ENCODE measurements at regions not wholly inside any gene's neighbourhood (a gene's known extent, or its start where the extent isn't known, plus 50 kb on each side); places are given as distances from the start of the nearest gene placed in this dataset.

DNA sequence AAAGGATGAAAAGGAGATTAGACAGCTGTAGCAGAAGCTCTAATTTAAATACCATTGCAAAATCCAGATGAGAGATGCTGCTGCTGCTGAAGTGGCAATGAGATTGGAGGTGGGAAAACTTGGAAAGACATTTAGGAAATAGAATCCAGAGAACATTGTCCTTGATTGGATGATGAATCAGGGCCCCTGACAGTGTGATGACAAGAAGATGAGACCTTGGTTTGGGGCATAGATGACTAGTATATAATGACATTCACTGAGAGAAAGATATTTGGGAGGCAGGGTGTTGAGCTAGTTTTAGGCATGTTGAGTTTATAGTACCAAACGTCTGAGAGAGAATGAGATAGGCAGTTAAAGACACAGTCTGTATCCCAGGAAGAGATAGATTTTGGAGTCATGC, 311.5 kb upstream of the MPDZ start:
- TF ChIP-seq, protein P1, sequence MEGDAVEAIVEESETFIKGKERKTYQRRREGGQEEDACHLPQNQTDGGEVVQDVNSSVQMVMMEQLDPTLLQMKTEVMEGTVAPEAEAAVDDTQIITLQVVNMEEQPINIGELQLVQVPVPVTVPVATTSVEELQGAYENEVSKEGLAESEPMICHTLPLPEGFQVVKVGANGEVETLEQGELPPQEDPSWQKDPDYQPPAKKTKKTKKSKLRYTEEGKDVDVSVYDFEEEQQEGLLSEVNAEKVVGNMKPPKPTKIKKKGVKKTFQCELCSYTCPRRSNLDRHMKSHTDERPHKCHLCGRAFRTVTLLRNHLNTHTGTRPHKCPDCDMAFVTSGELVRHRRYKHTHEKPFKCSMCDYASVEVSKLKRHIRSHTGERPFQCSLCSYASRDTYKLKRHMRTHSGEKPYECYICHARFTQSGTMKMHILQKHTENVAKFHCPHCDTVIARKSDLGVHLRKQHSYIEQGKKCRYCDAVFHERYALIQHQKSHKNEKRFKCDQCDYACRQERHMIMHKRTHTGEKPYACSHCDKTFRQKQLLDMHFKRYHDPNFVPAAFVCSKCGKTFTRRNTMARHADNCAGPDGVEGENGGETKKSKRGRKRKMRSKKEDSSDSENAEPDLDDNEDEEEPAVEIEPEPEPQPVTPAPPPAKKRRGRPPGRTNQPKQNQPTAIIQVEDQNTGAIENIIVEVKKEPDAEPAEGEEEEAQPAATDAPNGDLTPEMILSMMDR (IDR thresholded peaks at IDR 0.05), result no peak
- no peak for TF ChIP-seq EZH2 (IDR thresholded peaks at IDR 0.05; ENCODE audit: borderline replicate concordance, insufficient read depth, low read depth, low read length, poor library complexity, severe bottlenecking)
- no peaks in the 10 kb centered on the region for H3K27me3 Mint-ChIP-seq
- H3K79me2 ChIP-seq (ENCODE audit: control insufficient read depth, insufficient read depth, low read length), result no peaks in the 10 kb centered on the region
- peaks cover 0 to 5% (median 0%) of the 10 kb centered on the region in 3 donors for H3K9me3 ChIP-seq (ENCODE audit: control extremely low read depth in 1 of 3, control insufficient read depth in 2 of 3, insufficient read depth in 1 of 3, low read length in 2 of 3)
- DNase-seq, result no peak
- ChIA-PET CTCF (no interaction called here), POLR2A (no interaction called here)
- H3K9ac ChIP-seq (ENCODE audit: low read length), result no peak overlapping the region
- H2AFZ ChIP-seq (ENCODE audit: insufficient read depth, low read depth, low read length, poor library complexity, severe bottlenecking), result no peak overlapping the region
- no peaks in the 10 kb centered on the region for H3K4me1 Mint-ChIP-seq
- H3K4me3 ChIP-seq (ENCODE audit: control extremely low read depth in 1 of 5, extremely low read depth in 1 of 5, insufficient read depth in 1 of 5, low read depth in 2 of 5, low read length in 4 of 5), result no peak overlapping the region
- H3K9me3 Mint-ChIP-seq (ENCODE audit: insufficient read depth), result peaks cover 4% of the 10 kb centered on the region
- intact Hi-C loops (cut with micrococcal nuclease), result no loop called here
- ATAC-seq (ENCODE audit: low read depth), result no peak
- no peak overlapping the region for H3K27ac ChIP-seq (ENCODE audit: low read length in 2 of 2)
- H3K4me1 ChIP-seq (ENCODE audit: control insufficient read depth in 2 of 2, insufficient read depth in 2 of 2, low read length in 2 of 2), result no peaks in the 10 kb centered on the region
- no peaks in the 10 kb centered on the region for H4K20me1 ChIP-seq (ENCODE audit: control insufficient read depth, insufficient read depth, low read length, poor library complexity, severe bottlenecking)
- H3K27ac Mint-ChIP-seq, result no peak overlapping the region
- no peaks in the 10 kb centered on the region for H3K27me3 ChIP-seq (replicated peaks in 1 of 4; ENCODE audit: control extremely low read depth in 1 of 4, control insufficient read depth in 3 of 4, insufficient read depth in 4 of 4, low read length in 3 of 4)
- WGBS (ENCODE audit: insufficient coverage), result 77% methylated on average over 1 of the region's 1 CpG
- H3K4me2 ChIP-seq (replicated peaks; ENCODE audit: low read depth, low read length, poor library complexity, severe bottlenecking), result no peak overlapping the region
- no peak overlapping the region for H3K4me3 Mint-ChIP-seq
- H3K36me3 ChIP-seq (replicated peaks in 1 of 2; ENCODE audit: control extremely low read depth in 1 of 2, control insufficient read depth in 1 of 2, extremely low read depth in 1 of 2, insufficient read depth in 2 of 2, low read length in 1 of 2), result no peaks in the 10 kb centered on the region

DNA sequence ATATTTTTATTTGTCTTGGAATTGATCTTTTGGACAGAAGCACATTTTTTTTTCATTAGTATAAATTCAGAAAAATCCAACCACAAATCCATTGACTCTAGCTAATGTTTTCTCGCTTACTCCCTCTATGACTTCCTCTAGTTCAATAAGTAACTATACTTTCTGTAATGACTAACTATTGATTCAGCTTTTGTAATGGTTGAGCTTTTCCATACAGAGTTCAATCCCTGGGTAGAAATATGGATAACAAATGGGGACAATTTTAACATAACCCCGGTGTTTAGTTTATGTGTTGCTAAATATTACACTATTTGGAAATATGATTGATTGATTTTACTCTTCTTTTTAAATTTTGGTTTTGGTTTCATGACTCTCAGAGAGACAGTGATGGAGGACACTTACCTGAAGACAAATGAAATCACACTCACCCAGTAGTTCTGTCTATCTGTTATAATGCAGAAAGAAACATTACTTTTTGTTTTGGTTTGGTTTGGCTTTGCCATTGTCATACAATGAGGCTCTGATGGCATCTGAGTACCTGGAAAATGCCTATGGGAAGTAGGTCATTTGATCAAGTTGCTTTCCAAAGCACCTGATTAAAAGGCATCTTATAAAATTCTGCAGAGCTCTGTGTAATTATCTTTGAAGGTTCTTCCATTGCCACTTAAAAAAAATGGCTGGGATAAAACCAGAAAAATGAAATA, 309.7 kb upstream of the MPDZ start:
- Histone ChIP-seq H3K27ac (ENCODE audit: low read length in 2 of 2) (no peak overlapping the region), H3K9me3 (ENCODE audit: control extremely low read depth in 1 of 3, control insufficient read depth in 2 of 3, insufficient read depth in 1 of 3, low read length in 2 of 3) (peaks cover 0 to 5% (median 0%) of the 10 kb centered on the region in 3 donors), H3K4me1 (ENCODE audit: control insufficient read depth in 2 of 2, insufficient read depth in 2 of 2, low read length in 2 of 2) (no peaks in the 10 kb centered on the region), H3K27me3 (replicated peaks in 1 of 4; ENCODE audit: control extremely low read depth in 1 of 4, control insufficient read depth in 3 of 4, insufficient read depth in 4 of 4, low read length in 3 of 4) (no peaks in the 10 kb centered on the region), H3K36me3 (replicated peaks in 1 of 2; ENCODE audit: control extremely low read depth in 1 of 2, control insufficient read depth in 1 of 2, extremely low read depth in 1 of 2, insufficient read depth in 2 of 2, low read length in 1 of 2) (no peaks in the 10 kb centered on the region), H4K20me1 (ENCODE audit: control insufficient read depth, insufficient read depth, low read length, poor library complexity, severe bottlenecking) (no peaks in the 10 kb centered on the region), H3K79me2 (ENCODE audit: control insufficient read depth, insufficient read depth, low read length) (no peaks in the 10 kb centered on the region), H3K9ac (ENCODE audit: low read length) (no peak overlapping the region), H2AFZ (ENCODE audit: insufficient read depth, low read depth, low read length, poor library complexity, severe bottlenecking) (no peak overlapping the region), H3K4me3 (ENCODE audit: control extremely low read depth in 1 of 5, extremely low read depth in 1 of 5, insufficient read depth in 1 of 5, low read depth in 2 of 5, low read length in 4 of 5) (no peak overlapping the region), H3K4me2 (replicated peaks; ENCODE audit: low read depth, low read length, poor library complexity, severe bottlenecking) (no peak overlapping the region)
- no peak for ATAC-seq (ENCODE audit: low read depth)
- Mint-ChIP-seq H3K9me3 (ENCODE audit: insufficient read depth) (peaks cover 4% of the 10 kb centered on the region), H3K4me1 (no peaks in the 10 kb centered on the region), H3K4me3 (no peak overlapping the region), H3K27me3 (no peaks in the 10 kb centered on the region), H3K27ac (no peak overlapping the region)
- ChIA-PET POLR2A (no interaction called here), CTCF (no interaction called here)
- TF ChIP-seq EZH2 (IDR thresholded peaks at IDR 0.05; ENCODE audit: borderline replicate concordance, insufficient read depth, low read depth, low read length, poor library complexity, severe bottlenecking), result no peak
- TF ChIP-seq, protein P1 (IDR thresholded peaks at IDR 0.05), result no peak
- no peak for DNase-seq
- intact Hi-C loops (cut with micrococcal nuclease), result no loop called here
- no CpG with 5 or more reads among the region's 2 CpGs for WGBS (ENCODE audit: insufficient coverage)

All from B cell (primary cell).